ENCODE measurements at regions not wholly inside any gene's neighbourhood (a gene's known extent, or its start where the extent isn't known, plus 50 kb on each side); places are given as distances from the start of the nearest gene placed in this dataset.

DNA sequence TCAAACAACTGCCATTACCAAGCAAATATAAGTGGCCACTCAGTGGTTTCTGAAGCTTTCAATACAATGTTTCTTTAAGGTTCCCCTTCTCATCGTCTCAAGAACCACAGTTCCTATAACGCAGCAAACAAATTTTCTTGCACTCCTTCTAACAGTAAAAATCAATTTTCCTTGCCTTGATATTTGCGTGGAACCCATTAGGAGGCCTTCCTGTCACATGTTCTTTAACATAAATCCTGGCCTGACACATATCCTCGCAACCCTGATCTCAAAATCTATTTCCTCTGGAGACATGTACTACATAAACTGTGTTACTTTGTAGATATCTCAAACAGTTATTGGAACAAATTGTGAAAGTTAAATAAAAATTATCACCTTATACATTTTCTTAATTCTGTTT is 65.9 kb upstream of the MANEA start:
- TF ChIP-seq, protein P1, sequence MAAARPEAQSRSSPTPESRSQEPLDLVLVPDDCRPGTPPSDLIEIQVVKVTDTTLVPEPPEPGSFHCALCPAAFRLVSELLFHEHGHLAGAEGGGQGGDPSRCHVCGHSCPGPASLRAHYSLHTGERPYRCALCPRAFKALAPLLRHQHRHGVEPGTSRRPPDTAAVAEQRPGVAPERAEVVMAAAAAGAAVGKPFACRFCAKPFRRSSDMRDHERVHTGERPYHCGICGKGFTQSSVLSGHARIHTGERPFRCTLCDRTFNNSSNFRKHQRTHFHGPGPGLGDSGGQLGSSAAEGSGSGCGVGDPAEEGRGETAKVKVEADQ (CRISPR knock-in tag; IDR thresholded peaks at IDR 0.05; ENCODE audit: borderline replicate concordance) = no peak
- no peak for TF ChIP-seq TBX3 (IDR thresholded peaks at IDR 0.05; ENCODE audit: borderline replicate concordance)
- no peak for TF ChIP-seq PHB2 (IDR thresholded peaks at IDR 0.05; ENCODE audit: partially characterized antibody)
- no peak for TF ChIP-seq ZBTB3 (CRISPR knock-in tag; IDR thresholded peaks at IDR 0.05; ENCODE audit: borderline replicate concordance, low read depth)
- no peak for TF ChIP-seq ZNF10 (CRISPR knock-in tag; IDR thresholded peaks at IDR 0.05; ENCODE audit: borderline replicate concordance, low read depth)
- no peak for TF ChIP-seq FOXK1 (CRISPR knock-in tag; IDR thresholded peaks at IDR 0.05; ENCODE audit: borderline replicate concordance, low read depth)
- TF ChIP-seq ZNF605 (CRISPR knock-in tag; IDR thresholded peaks at IDR 0.05) = no peak
- TF ChIP-seq JDP2 (CRISPR knock-in tag; IDR thresholded peaks at IDR 0.05; ENCODE audit: borderline replicate concordance) = no peak
- no peak for TF ChIP-seq RFX3 (CRISPR knock-in tag; IDR thresholded peaks at IDR 0.05)
- TF ChIP-seq ARID2 (CRISPR knock-in tag; IDR thresholded peaks at IDR 0.05; ENCODE audit: borderline replicate concordance) = no peak
- TF ChIP-seq ZNF251 (CRISPR knock-in tag; IDR thresholded peaks at IDR 0.05) = no peak
- ATAC-seq (no peak), DNase-seq (ENCODE audit: low spot score) (no peak), FAIRE-seq (no peak)
- BruUV-seq (replicated peaks) = no TSS peak
- in situ Hi-C loops (cut with HindIII; ENCODE audit: extremely low pct_ligation_motif_present, low pct_unique_long_range_greater_than_20kb) (no loop called here), intact Hi-C loops (cut with micrococcal nuclease; ENCODE audit: unreplicated experiment) (no loop called here)
- H4K20me1 ChIP-seq (ENCODE audit: insufficient read depth, low read length) = no peaks in the 10 kb centered on the region
- H3K79me2 ChIP-seq (ENCODE audit: insufficient read depth, low read length) = no peaks in the 10 kb centered on the region
- no peaks in the 10 kb centered on the region for H3K27me3 ChIP-seq (ENCODE audit: control insufficient read depth in 1 of 2, insufficient read depth in 2 of 2, low read length in 2 of 2)
- no peaks in the 10 kb centered on the region for H3K4me1 ChIP-seq (ENCODE audit: insufficient read depth, low read length)
- H2AFZ ChIP-seq (ENCODE audit: low read length) = no peak overlapping the region
- WGBS (ENCODE audit: low lambda C conversion rate) = 18% methylated on average over 4 of the region's 4 CpGs
- no peaks in the 10 kb centered on the region for H3K9me3 ChIP-seq (ENCODE audit: low read length)
- ChIA-PET POLR2A (no interaction called here), CTCF (ENCODE audit: low intra/inter-chr PET ratio, low total read pairs) (no interaction called here)
- no peaks in the 10 kb centered on the region for H3K36me3 ChIP-seq (replicated peaks in 1 of 2; ENCODE audit: control insufficient read depth in 1 of 2, insufficient read depth in 2 of 2, low read length in 2 of 2)
- H3K9ac ChIP-seq (ENCODE audit: insufficient read depth, low read depth, low read length) = no peak overlapping the region
- H3K27ac ChIP-seq (ENCODE audit: extremely low read length, insufficient read depth, low read length) = no peak overlapping the region
- H3K4me2 ChIP-seq (ENCODE audit: low read depth, low read length) = no peak overlapping the region
- no peak overlapping the region for H3K4me3 ChIP-seq (replicated peaks in 1 of 3; ENCODE audit: insufficient read depth in 1 of 3, low read depth in 2 of 3, low read length in 3 of 3)
